H1 (cell line): ENCODE measurements at regions not wholly inside any gene's neighbourhood (a gene's known extent, or its start where the extent isn't known, plus 50 kb on each side); places are given as distances from the start of the nearest gene placed in this dataset.

Source experiments
- CTCF ChIA-PET: fragments of 300-600 bp; sonication (Branson Sonifier 250); formaldehyde crosslinking; loops from one replicate; lab custom pipeline; 2021; ENCODE audit not compliant: partially characterized antibody; lab: Charles Lee
- POLR2A ChIA-PET: fragments of 300-600 bp; sonication (Branson Sonifier 250); formaldehyde crosslinking; loops from one replicate; lab custom pipeline; 2021; ENCODE audit warnings: inconsistent platforms; ENCODE audit not compliant: partially characterized antibody; lab: Charles Lee
- DNase-seq, 2 experiments: peaks; one replicate each; pipeline versions ENCODE4 v3.0.0 to v3.0.0-alpha.2; 2010 to 2022; ENCODE audit warnings: low spot score in 2 of 2, low read depth in 1 of 2, mixed read lengths in 1 of 2
- FAIRE-seq: peaks from 2 replicates; lab custom pipeline; 2011; peaks lifted over from hg19 to GRCh38; lab: Jason Lieb, UNC
- H2AFZ ChIP-seq: 2 replicates; pipeline ENCODE4 v1.8.1; 2012; ENCODE audit warnings: low read length, inconsistent platforms
- H2AK5ac ChIP-seq: 2 replicates; pipeline ENCODE4 v1.6.1; 2013; ENCODE audit warnings: low read depth, low read length
- H2BK120ac ChIP-seq: replicated peaks from 2 replicates; pipeline ENCODE3; 2013; ENCODE audit warnings: low read depth, low read length, inconsistent platforms
- H2BK12ac ChIP-seq: 2 replicates; pipeline ENCODE4 v1.6.1; 2013; ENCODE audit warnings: low read depth, low read length
- H2BK15ac ChIP-seq: 2 replicates; pipeline ENCODE4 v1.6.1; 2013; ENCODE audit warnings: low read length
- H2BK20ac ChIP-seq: 2 replicates; pipeline ENCODE4 v1.6.1; 2013; ENCODE audit warnings: low read length
- H2BK5ac ChIP-seq: 2 replicates; pipeline ENCODE4 v1.6.1; 2013; ENCODE audit warnings: low read depth, low read length
- H3K14ac ChIP-seq: 2 replicates; pipeline ENCODE4 v1.6.1; 2013; ENCODE audit warnings: inconsistent platforms; ENCODE audit not compliant: insufficient read length
- H3K18ac ChIP-seq: 2 replicates; pipeline ENCODE4 v1.6.1; 2013; ENCODE audit warnings: low read length; ENCODE audit errors: extremely low read depth
- H3K23ac ChIP-seq: 2 replicates; pipeline ENCODE4 v1.6.1; 2013; ENCODE audit warnings: inconsistent platforms; ENCODE audit not compliant: insufficient read length
- H3K23me2 ChIP-seq: 2 replicates; pipeline ENCODE4 v1.6.1; 2013; ENCODE audit warnings: low read depth, low read length
- H3K27ac ChIP-seq: 2 replicates; pipeline ENCODE4 v1.6.1; 2011; ENCODE audit warnings: low read depth, low read length, inconsistent platforms
- H3K27me3 ChIP-seq, 4 experiments: replicated peaks in 1 of 4; 1 replicate in 1 of 4; 2 replicates in 3 of 4; pipeline versions ENCODE4 v1.6.1 to v1.8.1; 2011 to 2013; ENCODE audit warnings: low read length in 3 of 4, mild to moderate bottlenecking in 3 of 4, inconsistent platforms in 2 of 4, mixed read lengths in 2 of 4, moderate library complexity in 1 of 4; ENCODE audit not compliant: control insufficient read depth in 3 of 4, insufficient read depth in 3 of 4; ENCODE audit errors: extremely low read depth in 1 of 4
- H3K36me3 ChIP-seq, 4 experiments: 2 replicates each; pipeline versions ENCODE4 v1.6.1 to v1.8.1; 2011 to 2013; ENCODE audit warnings: mild to moderate bottlenecking in 4 of 4, low read length in 3 of 4, moderate library complexity in 2 of 4, control low read depth in 1 of 4, inconsistent platforms in 1 of 4; ENCODE audit not compliant: insufficient read depth in 4 of 4, control insufficient read depth in 2 of 4
- H3K4ac ChIP-seq: replicated peaks from 2 replicates; pipeline ENCODE3; 2013; ENCODE audit warnings: low read length, low read depth, mixed read lengths, inconsistent platforms; ENCODE audit not compliant: insufficient read length
- H3K4me1 ChIP-seq, 4 experiments: replicated peaks in 1 of 4; 1 replicate in 1 of 4; 2 replicates in 3 of 4; pipeline versions ENCODE4 v1.6.1 to v1.8.1; 2011 to 2013; ENCODE audit warnings: low read length in 3 of 4, inconsistent platforms in 2 of 4, mixed read lengths in 1 of 4; ENCODE audit not compliant: insufficient read depth in 4 of 4, control insufficient read depth in 3 of 4
- H3K4me2 ChIP-seq, 2 experiments: 2 replicates each; pipeline versions ENCODE4 v1.6.1 to v1.8.1; 2011 to 2013; ENCODE audit warnings: low read depth in 2 of 2, low read length in 2 of 2, control low read depth in 1 of 2, inconsistent platforms in 1 of 2, mild to moderate bottlenecking in 1 of 2; ENCODE audit not compliant: insufficient read depth in 1 of 2
- H3K4me3 ChIP-seq, 4 experiments: fragments of 200-600, 300-600 bp in 1 of 4; sonication (generic), shearing (Covaris generic), sonication (Bioruptor Twin) in 1 of 4; 2 replicates each; pipeline versions ENCODE4 v1.5.1 to v1.8.1; 2011 to 2016; ENCODE audit warnings: low read length in 4 of 4, low read depth in 3 of 4, control low read depth in 2 of 4, inconsistent platforms in 2 of 4, mild to moderate bottlenecking in 2 of 4, mixed read lengths in 1 of 4, moderate library complexity in 1 of 4; ENCODE audit not compliant: insufficient read depth in 2 of 4; ENCODE audit errors: extremely low read depth in 1 of 4
- H3K56ac ChIP-seq: replicated peaks from 2 replicates; pipeline ENCODE3; 2013; ENCODE audit warnings: low read depth, mild to moderate bottlenecking, mixed read lengths, low read length, inconsistent platforms; ENCODE audit not compliant: insufficient read length
- H3K79me1 ChIP-seq: 2 replicates; pipeline ENCODE4 v1.6.1; 2013; ENCODE audit warnings: low read depth, low read length, control low read depth
- H3K79me2 ChIP-seq, 2 experiments: 2 replicates each; pipeline versions ENCODE4 v1.6.1 to v1.8.1; 2012 to 2013; ENCODE audit warnings: low read length in 2 of 2, mild to moderate bottlenecking in 2 of 2, inconsistent platforms in 1 of 2; ENCODE audit not compliant: insufficient read depth in 2 of 2, control insufficient read depth in 1 of 2
- H3K9ac ChIP-seq, 4 experiments: replicated peaks in 1 of 4; 1 replicate in 1 of 4; 2 replicates in 3 of 4; pipeline versions ENCODE4 v1.6.1 to v1.8.1; 2011 to 2013; ENCODE audit warnings: low read depth in 3 of 4, low read length in 3 of 4, control low read depth in 2 of 4, mild to moderate bottlenecking in 2 of 4, moderate library complexity in 2 of 4, inconsistent platforms in 1 of 4; ENCODE audit errors: extremely low read depth in 1 of 4
- H3K9me3 ChIP-seq, 2 experiments: 2 replicates each; pipeline versions ENCODE4 v1.6.1 to v1.8.1; 2012 to 2013; ENCODE audit warnings: mild to moderate bottlenecking in 2 of 2, moderate library complexity in 2 of 2, control low read depth in 1 of 2, inconsistent platforms in 1 of 2, low read depth in 1 of 2, low read length in 1 of 2, mixed read lengths in 1 of 2; ENCODE audit not compliant: insufficient read depth in 2 of 2
- H4K20me1 ChIP-seq, 2 experiments: replicated peaks in 1 of 2; 2 replicates each; pipeline versions ENCODE3 to v1.8.1; 2011 to 2013; ENCODE audit warnings: inconsistent platforms in 2 of 2, low read length in 2 of 2, mild to moderate bottlenecking in 1 of 2; ENCODE audit not compliant: insufficient read depth in 2 of 2, control insufficient read depth in 1 of 2
- H4K5ac ChIP-seq: 2 replicates; pipeline ENCODE4 v1.6.1; 2013; ENCODE audit warnings: low read length, low read depth, mixed read lengths, inconsistent platforms; ENCODE audit not compliant: insufficient read length
- H4K8ac ChIP-seq: 2 replicates; pipeline ENCODE4 v1.8.0; 2013; ENCODE audit warnings: mild to moderate bottlenecking, moderate library complexity, low read length, inconsistent platforms; ENCODE audit not compliant: insufficient read depth; ENCODE audit errors: extremely low read depth
- H4K91ac ChIP-seq: replicated peaks from 2 replicates; pipeline ENCODE3; 2013; ENCODE audit warnings: low read length, mixed read lengths, inconsistent platforms; ENCODE audit not compliant: insufficient read length
- BCL11A ChIP-seq, 2 experiments: IDR thresholded peaks; one replicate each; pipeline ENCODE4 v1.6.1; 2011; ENCODE audit warnings: low read depth in 2 of 2, low read length in 2 of 2, mild to moderate bottlenecking in 2 of 2
- SAP30 ChIP-seq: fragments of 300-600 bp; sonication (generic); IDR thresholded peaks from 2 replicates; pipeline ENCODE4 v1.7.1; 2012; ENCODE audit warnings: low read length, moderate library complexity, mild to moderate bottlenecking, inconsistent platforms; ENCODE audit not compliant: insufficient read depth, insufficient replicate concordance
- SP4 ChIP-seq: IDR thresholded peaks from 2 replicates; pipeline ENCODE4 v1.6.1; 2012; ENCODE audit warnings: low read length, inconsistent platforms
- TBP ChIP-seq: IDR thresholded peaks from 2 replicates; pipeline ENCODE4 v1.6.1; 2011; ENCODE audit warnings: low read depth, low read length, improper control_type of control experiment
- WGBS, 2 experiments: shearing (Covaris generic) in 1 of 2; methylation state at CpG; one replicate each; pipeline versions ENCODE4 v1.1.6 to v1.1.7; 2013 to 2015; ENCODE audit warnings: low lambda C conversion rate in 2 of 2, mixed read lengths in 2 of 2, inconsistent platforms in 1 of 2, low coverage in 1 of 2, missing lambda C conversion rate in 1 of 2; ENCODE audit not compliant: insufficient replicate concordance in 2 of 2, insufficient coverage in 1 of 2, insufficient read length in 1 of 2; ENCODE audit errors: extremely low coverage in 1 of 2, missing lambda C conversion rate in 1 of 2; 5-methylcytosine and 5-hydroxymethylcytosine counted together

- no peak for FAIRE-seq
- Histone ChIP-seq H3K56ac (no peak overlapping the region), H3K9ac (no peak overlapping the region)
Measured at GRCh38 chr2:18752667-18753422, 163.5 kb upstream of the NT5C1B start.

More at GRCh38 chr2:18752667-18753422, 163.5 kb upstream of the NT5C1B start:
- Histone ChIP-seq H3K23ac (no peak overlapping the region), H3K27ac (no peak overlapping the region), H2BK120ac (no peak overlapping the region), H3K18ac (no peak overlapping the region), H3K79me1 (no peaks in the 10 kb centered on the region), H2AK5ac (no peak overlapping the region), H2BK15ac (no peak overlapping the region), H3K4me3 (no peak overlapping the region), H2BK12ac (no peak overlapping the region), H4K20me1 (no peaks in the 10 kb centered on the region), H4K91ac (no peak overlapping the region), H3K4me1 (no peaks in the 10 kb centered on the region), H3K4ac (no peak overlapping the region), H2BK20ac (no peak overlapping the region), H4K5ac (no peak overlapping the region), H2BK5ac (no peak overlapping the region), H3K9me3 (no peaks in the 10 kb centered on the region), H3K23me2 (no peaks in the 10 kb centered on the region), H4K8ac (no peak overlapping the region), H2AFZ (no peak overlapping the region), H3K14ac (no peak overlapping the region), H3K36me3 (no peaks in the 10 kb centered on the region), H3K27me3 (no peaks in the 10 kb centered on the region), H3K4me2 (no peak overlapping the region), H3K79me2 (no peaks in the 10 kb centered on the region)
- CTCF ChIA-PET, result interaction anchor here (1.0 to 2.1 kb wide), 7 partner anchors 9 to 600 kb away, joined by 3 to 6 read pairs (median 4); no protein-coding TSS in a partner anchor
- DNase-seq, result no peak
- POLR2A ChIA-PET, result no interaction called here
- 89% methylated on average over 6 of the region's 6 CpGs; no CpG with 5 or more reads in 1 of the 2 experiments for WGBS, 2 experiments
- TF ChIP-seq BCL11A (IDR thresholded peaks at IDR 0.05; ENCODE audit: low read depth in 2 of 2, low read length in 2 of 2) (no peak), SAP30 (no peak), SP4 (no peak), TBP (no peak)
